Stimulated activated CD4-positive, alpha-beta T cell treated with anti-CD3 and anti-CD28 coated beads, Interleukin-2, amount 100 ng/mL, for 4 hours (primary cell): ENCODE measurements at regions not wholly inside any gene's neighbourhood (a gene's known extent, or its start where the extent isn't known, plus 50 kb on each side); places are given as distances from the start of the nearest gene placed in this dataset.
A peak's percentile ranks its signal among the peaks of the same experiment; 100 is the strongest.

Source experiments
- DNase-seq: peaks from one replicate; pipeline ENCODE4 v3.0.0-alpha.2; 2020; ENCODE audit warnings: low read depth

DNA sequence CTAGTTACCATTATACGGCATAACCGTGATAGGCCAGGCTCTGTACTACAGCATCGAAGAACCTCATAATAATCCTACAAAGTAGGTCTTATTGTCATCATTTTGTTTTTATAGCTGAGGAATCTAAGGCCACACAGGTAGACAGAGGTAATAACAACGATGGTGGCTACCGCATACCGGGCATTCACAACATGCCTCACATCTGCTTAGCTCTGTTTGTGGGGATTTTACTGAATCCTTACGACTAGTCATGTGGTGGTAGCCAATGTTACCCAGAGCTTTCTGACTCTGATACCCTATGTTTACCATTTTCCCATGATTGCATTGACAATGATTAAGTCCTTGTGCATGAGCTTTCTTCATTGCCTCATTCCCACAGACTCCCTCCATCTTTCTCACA lies 269.4 kb downstream of the TCF7L2 start:
- DNase-seq: no peak

DNA sequence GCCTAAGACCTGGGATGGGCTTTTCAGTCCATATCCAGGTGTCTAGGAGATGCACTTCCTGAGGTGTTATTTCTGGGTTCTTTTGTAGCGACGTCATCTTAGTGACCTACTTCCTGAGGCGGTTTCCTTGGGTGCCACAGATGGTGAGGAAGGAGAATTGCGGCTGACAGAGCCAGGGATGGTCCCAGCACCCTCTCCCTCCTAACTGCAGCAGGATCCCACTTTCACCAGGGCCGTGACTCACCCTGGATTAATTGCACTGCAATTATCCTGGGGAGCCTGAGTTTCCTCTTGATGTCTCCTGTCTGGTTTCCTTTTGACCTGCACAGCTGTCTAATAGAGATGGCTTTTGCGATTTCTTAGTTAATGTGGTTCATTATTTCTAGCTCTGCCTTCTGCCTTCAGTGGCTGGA lies 271.7 kb downstream of the TCF7L2 start:
- no peak for DNase-seq

GRCh38 chr10:113222207-113222606 lies 272.2 kb downstream of the TCF7L2 start:
- DNase-seq: no peak

DNA sequence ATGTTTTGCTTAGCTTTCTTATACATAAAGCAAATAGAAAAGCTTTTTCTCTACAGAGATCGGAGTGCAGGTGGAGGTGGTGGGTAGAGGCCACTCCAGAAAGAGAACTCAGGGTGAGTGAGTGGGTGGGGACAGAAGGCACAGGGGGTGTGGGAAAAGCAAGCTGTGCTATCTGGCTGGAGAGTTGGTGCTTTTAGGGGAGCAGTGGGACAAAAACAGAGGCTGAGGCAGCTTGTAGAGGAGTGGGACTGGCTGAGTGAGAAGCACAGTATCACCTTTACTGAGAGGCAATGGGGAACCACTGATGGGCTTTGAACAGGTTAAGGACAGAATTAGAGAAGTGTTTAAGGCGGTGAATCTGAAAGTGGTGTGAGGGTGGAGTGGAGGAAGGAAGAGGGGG lies 275.3 kb downstream of the TCF7L2 start:
- no peak for DNase-seq

- DNase-seq: no peak
Measured at GRCh38 chr10:113225903-113226302, 275.9 kb downstream of the TCF7L2 start.

- peak; percentile 10 for DNase-seq
Measured at GRCh38 chr10:113226399-113226798, 276.4 kb downstream of the TCF7L2 start.

DNA sequence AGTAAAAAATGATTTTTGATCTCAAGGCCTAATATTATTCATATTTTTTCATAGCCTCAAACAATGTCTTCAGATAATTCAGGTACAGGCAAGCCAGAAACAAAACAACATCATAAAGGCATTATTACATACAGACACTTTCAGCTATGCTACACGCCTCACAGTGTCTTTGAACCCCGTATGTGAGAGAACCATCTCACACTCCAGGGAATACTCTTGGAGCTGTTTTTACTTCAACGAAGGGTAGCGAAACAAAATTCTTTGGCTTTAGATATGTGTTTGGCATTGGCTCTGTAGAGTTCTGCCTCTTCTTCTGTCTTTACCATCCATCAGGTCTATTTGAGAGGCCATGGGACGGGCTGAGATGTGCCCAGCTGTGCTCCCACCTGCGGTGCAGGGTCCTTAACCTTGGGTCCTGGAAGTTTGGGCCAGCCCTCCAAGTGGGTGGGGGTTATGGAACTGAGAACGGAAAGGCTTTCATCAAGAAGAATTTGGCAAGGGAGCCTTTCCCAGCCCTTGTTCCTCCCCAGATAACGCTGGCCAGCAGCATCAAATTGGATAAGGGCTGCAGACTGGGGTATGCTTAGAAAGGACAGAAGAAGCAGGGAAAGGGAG lies 276.9 kb downstream of the TCF7L2 start:
- DNase-seq: no peak

DNA sequence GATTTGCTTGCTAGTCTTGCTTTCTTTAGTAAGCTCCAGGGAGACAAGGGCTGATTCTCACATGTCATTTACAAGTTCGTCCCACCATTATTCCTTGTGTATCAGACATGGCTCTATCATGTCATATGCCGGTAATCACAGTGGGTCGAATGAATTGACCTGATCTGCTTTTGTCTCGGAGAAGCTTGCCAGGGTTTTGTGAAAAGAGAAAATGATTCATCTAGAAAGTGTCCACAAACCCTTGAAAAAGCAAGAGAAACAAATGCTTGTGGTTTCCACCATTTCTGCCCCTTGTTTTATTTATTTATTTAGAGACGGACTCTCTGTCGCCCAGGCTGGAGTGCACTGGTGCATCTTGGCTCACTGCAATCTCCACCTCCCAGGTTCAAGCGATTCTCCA lies 278.5 kb downstream of the TCF7L2 start:
- no peak for DNase-seq

- no peak for DNase-seq
Measured at GRCh38 chr10:113230011-113230610, 280.1 kb downstream of the TCF7L2 start.

GRCh38 chr10:113232928-113233511 lies 283.0 kb downstream of the TCF7L2 start:
- DNase-seq: no peak

GRCh38 chr10:113234481-113234880 lies 284.4 kb downstream of the TCF7L2 start:
- no peak for DNase-seq

GRCh38 chr10:113235508-113235907 lies 285.5 kb downstream of the TCF7L2 start:
- no peak for DNase-seq

DNA sequence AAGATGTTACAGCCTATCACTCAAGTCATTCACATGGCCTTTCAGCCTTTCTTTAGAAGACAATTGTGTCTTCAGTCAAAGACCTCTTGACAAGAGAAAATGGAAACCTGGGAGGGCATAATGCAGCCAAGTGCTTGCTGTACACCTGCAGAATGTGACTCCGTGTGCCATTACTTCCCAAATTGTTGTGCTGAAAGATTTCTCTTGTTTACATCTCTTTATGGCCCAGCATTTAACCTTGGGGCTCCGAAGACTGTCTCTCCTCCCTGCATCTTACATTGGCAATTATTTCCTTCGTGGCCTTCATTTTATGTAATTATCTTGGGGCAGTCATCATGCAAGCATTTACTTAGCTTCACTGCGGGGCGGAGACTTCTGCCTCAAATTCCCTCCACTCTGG lies 287.0 kb downstream of the TCF7L2 start:
- no peak for DNase-seq

GRCh38 chr10:113239566-113240350 lies 289.7 kb downstream of the TCF7L2 start:
- no peak for DNase-seq

GRCh38 chr10:113240736-113241135 lies 290.7 kb downstream of the TCF7L2 start:
- DNase-seq: no peak

GRCh38 chr10:113241599-113242360 lies 291.7 kb downstream of the TCF7L2 start:
- DNase-seq: no peak

DNA sequence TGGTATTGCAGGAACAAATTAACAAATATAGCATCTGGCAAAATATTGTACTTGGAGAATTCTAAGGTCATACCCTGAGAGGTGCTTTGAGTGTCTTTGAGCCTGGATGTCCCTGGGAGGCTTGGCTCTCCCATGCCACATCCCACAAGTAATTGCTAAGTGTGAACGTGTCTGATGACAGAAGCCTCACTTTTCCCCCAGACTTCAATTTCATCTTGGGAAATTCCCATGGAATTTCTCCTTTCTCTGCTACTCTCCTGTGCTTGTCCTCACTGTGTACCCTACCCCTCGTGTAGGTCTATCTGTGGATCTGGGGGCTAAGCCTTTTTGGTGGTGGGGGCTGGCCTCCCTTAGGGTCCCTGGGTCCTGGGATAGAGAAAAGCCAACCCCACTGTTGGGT lies 293.3 kb downstream of the TCF7L2 start:
- DNase-seq: no peak

- no peak for DNase-seq
Measured at GRCh38 chr10:113244750-113245149, 294.7 kb downstream of the TCF7L2 start.

DNA sequence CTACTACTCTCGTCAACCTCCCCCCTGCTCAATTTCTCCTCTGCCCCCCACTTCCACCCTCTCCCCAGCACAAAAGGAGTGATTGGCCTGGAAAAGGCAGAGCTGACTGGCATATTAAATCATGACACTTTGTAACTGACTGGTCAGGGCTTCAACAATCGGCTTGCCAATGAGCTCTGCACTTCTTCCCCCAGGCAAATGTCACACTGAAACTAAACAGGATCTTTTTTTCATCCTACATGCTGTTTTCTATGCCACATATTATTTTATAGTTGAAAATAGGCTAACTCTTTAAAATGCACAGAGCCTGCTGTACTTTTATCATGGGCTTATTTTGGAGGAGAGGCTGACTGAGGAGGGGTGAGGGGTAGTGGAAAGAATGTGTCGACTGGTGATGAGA lies 295.2 kb downstream of the TCF7L2 start:
- DNase-seq: no peak

- no peak for DNase-seq
Measured at GRCh38 chr10:113247050-113247449, 297.0 kb downstream of the TCF7L2 start.

GRCh38 chr10:113252650-113253618 lies 299.9 kb upstream of the HABP2 start:
- no peak for DNase-seq
